HG02885 (cell line): ENCODE measurements at regions not wholly inside any gene's neighbourhood (a gene's known extent, or its start where the extent isn't known, plus 50 kb on each side); places are given as distances from the start of the nearest gene placed in this dataset.

Source experiments
- ATAC-seq: cut with Tn5 transposase; IDR thresholded peaks from one replicate; pipeline ENCODE4 v1.9.1; 2021; ENCODE audit warnings: mild to moderate bottlenecking; ENCODE audit not compliant: unreplicated experiment, poor library complexity

DNA sequence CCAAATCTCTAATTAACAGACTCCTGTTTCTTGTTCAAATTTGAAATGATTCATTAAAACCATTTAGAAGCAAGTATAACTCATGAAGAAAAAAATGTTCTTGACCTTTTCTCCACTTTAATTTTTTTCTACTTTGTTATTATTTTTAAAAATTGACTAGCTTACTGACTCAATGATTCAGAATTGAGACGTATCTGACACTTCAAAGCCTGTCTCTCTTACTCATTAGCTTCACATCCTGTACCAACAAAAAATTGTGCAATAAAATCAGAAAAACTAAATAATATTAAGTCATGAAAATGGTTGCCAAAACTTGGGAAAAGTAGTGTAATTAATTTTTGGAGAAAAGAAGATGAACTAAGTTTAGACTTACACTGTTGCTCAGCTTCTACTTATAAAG lies 331.2 kb downstream of the SLC16A7 start:
- no peak for ATAC-seq

DNA sequence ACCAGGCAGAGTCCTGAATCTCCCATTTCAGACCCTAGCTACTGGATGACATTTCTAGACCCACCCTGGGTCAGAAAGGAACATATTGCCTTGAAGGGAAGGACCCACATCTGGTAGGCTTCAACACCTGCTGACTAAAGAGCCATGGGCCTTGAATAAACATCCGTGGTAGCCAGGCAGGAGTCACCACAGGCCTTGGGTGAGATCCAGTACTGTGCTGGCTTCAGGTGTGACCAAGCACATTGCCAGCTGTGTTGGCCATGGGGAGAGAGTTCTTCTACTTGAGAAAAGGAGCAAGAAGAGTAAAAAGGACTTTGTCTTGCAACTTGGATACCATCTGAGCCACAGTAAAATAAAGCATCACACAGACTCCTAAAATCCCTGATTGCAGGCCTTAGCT lies 332.6 kb downstream of the SLC16A7 start:
- no peak for ATAC-seq

GRCh38 chr12:59929110-59929509 lies 333.3 kb downstream of the SLC16A7 start:
- ATAC-seq: no peak

DNA sequence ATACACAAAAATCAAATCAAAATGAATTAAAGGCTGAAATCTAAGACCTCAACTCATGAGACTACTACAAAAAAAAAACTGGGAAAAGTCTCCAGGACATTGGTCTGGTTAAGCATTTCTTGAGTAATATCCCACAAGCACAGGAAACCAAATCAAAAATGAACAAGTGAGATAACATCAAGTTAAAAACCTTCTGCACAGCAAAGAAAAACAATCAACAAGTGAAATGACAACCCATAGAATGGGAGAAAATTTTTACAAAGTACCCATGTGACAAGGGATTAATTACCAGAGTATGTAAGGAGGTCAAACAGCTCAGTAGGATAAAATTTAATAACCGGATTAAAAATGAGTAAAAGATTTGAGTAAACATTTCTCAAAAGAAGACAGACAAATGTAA lies 338.7 kb downstream of the SLC16A7 start:
- ATAC-seq: no peak

GRCh38 chr12:59936534-59936933 lies 340.7 kb downstream of the SLC16A7 start:
- no peak for ATAC-seq

DNA sequence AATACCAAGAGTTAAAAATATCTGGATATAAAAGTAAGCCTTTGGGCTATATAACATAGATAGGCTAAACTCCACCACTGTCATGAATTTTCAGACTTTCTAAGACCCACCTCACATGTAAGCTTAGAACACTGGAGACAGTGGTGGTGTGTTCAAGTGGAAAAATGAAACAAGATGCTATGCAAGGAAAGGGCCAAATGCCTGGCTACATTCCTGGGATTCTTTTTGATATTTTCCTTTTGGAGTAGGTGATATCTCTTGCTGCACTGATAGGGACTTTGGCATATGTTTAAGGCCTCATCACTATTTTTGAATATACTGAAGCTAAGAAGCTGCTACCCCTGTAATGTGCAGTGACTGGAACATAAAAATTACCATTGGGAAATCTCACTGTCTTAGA lies 341.3 kb downstream of the SLC16A7 start:
- no peak for ATAC-seq

DNA sequence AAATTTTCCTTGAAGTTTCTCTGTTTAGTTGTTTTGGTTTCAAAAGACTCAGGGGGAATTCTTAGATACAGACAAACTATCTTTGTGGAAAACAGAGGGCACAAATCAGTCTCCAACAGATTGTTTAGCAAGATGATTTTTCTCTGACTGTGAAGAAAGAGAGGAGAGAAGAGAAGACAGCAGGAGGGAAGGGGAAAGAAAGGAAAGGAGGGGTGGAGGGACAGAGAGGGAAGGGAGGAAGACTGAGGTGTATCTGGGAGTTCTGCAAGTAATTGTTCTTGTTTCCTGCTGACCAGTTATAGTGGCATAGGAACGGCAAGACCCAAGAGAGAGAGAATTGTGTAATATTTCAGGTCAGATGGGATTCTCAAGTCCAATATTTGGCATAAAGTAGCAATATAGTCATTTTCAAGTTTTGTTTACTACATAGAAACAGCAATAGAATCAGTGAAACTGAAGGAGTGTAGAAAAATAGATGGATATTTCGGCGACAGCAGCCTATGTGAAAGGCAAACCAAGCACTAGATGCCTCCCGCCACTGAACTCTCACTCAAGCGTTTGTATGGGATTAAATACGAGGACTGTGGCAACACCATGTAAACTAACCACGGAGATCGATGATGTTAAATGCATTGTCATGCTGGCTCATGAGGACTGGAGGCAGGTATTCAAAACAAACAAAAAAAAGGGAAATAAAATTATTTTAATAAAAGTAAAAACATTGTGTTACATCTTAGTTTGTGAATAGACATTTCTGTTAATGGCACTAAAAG lies 342.5 kb downstream of the SLC16A7 start:
- no peak for ATAC-seq

DNA sequence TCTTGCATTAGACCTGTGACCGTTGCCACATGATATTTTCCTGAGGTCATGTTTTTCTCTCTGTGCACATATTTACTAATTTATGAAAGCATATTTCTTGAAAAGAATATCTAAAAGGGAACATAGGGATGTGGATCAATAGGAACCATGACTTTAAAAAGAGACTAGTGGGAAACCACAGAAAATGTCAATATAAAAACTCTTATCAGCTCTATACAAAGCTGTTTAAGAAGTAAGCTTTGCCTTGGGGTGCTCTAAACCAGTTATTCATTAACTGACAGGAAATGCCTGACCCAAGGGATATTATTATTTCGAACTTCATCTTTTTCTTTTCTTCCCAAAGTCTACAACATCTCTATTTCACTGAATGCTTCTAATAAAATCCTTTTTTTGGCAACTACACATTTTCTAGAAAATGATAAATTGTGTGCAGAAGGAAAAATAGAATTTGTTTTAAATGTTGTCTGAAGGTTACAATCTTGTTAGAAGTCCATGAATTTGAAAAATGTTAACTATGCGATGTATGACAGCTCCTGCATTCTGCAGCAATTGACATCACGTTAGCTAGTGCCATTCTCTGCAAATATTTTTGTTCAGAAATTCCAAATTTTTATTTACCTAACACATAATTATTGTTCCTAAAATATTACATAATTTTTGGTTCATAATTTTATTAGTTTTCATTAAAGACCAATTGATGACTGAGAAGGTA lies 345.0 kb downstream of the SLC16A7 start:
- ATAC-seq: no peak

GRCh38 chr12:59941461-59941860 lies 345.6 kb downstream of the SLC16A7 start:
- no peak for ATAC-seq

- ATAC-seq: no peak
Measured at GRCh38 chr12:59944177-59944576, 348.3 kb downstream of the SLC16A7 start.

GRCh38 chr12:59946635-59947034 lies 350.8 kb downstream of the SLC16A7 start:
- no peak for ATAC-seq

GRCh38 chr12:59963546-59963945 lies 367.7 kb downstream of the SLC16A7 start:
- ATAC-seq: no peak

DNA sequence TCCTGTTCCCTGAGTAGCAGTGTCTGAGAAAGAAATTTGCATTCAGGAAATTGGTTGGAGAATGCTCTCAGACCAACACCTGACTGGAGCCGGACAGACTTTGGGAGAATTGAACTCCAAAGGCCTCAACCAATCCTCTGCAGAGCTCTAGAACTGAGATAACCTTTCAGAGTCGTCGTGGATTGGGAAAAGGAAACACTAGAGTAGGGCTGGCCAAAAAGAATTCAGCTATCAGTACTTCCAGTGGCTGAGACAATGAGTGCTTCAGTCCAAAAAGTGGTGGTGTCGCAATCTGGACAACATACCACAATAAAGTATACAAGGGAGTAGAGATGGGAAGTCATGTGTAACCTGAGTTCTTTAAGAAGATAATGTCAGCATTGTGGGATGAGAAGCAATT lies 377.1 kb downstream of the SLC16A7 start:
- ATAC-seq: no peak

DNA sequence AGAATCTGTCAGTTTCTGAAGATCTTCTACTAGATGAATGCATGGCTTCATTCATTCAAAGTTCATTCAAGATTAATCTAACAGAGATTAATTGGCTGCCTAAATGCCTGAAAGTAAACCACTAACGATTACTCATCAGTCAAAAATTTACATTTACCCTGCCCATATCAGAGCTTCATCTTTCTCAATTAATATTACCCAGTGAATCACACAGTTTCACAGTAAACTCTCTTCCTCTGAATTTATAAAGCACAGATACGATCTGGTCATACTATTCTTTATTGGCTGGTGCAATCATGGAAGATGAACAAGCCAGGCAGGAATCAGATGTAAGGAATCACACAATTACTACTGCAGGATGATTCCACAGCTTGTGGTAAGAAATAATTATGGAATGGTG lies 377.7 kb downstream of the SLC16A7 start:
- no peak for ATAC-seq

- ATAC-seq: no peak
Measured at GRCh38 chr12:59977779-59978178, 381.9 kb downstream of the SLC16A7 start.

GRCh38 chr12:59980476-59980875 lies 384.6 kb downstream of the SLC16A7 start:
- no peak for ATAC-seq

- no peak for ATAC-seq
Measured at GRCh38 chr12:59999291-59999690, 403.5 kb downstream of the SLC16A7 start.

- ATAC-seq: no peak
Measured at GRCh38 chr12:60010486-60010885, 414.7 kb downstream of the SLC16A7 start.

GRCh38 chr12:60012659-60013058 lies 416.8 kb downstream of the SLC16A7 start:
- ATAC-seq: no peak

GRCh38 chr12:60014436-60014835 lies 418.6 kb downstream of the SLC16A7 start:
- ATAC-seq: no peak

- ATAC-seq: no peak
Measured at GRCh38 chr12:60020068-60020467, 424.2 kb downstream of the SLC16A7 start.

DNA sequence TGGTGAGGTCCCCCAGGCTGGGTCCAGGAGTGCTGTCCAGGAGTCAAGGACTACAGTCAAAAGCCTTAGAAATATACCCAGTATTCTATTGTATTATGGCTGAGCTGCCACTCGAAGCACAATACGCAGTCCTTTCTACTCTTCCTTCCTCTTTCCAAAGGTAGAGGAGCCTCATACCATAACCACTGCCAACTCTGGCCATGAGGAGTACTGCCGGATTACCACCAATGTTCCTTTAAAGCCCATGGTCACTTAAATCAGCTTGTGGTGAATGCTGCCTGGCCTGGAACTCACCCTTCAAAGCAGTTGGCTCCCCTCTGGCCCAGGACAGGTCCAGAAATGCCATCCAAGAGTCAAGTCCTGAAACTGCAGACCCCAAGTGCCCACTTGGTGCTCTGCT lies 425.4 kb downstream of the SLC16A7 start:
- ATAC-seq: no peak
